ENCODE measurements at regions not wholly inside any gene's neighbourhood (a gene's known extent, or its start where the extent isn't known, plus 50 kb on each side); places are given as distances from the start of the nearest gene placed in this dataset.

DNA sequence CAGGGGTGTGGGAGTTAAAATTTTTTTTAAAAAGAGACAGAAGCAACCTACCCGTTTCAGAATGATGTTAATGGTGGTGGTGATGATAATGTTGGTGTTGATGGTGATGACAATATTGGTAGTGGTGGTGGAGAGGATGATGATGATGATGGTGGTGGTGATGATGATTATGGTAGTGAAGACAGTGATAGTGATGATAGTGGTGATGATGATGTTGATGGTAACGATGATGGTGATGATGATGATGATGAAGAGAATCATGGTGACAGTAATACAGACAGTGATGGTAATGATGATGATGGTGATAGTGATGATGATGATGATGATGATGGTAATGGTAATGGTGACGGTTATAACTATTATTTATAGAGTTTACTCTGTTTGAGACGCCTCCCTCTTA is 117.6 kb downstream of the ICE1 start:
- FAIRE-seq (no peak), DNase-seq (ENCODE audit: low read depth) (no peak)
- no peak overlapping the region for H3K4me3 ChIP-seq (ENCODE audit: insufficient read depth, low read depth, low read length)
- no peak overlapping the region for H3K27ac Mint-ChIP-seq (ENCODE audit: unreplicated experiment)
- no peaks in the 10 kb centered on the region for H3K4me1 Mint-ChIP-seq (ENCODE audit: low read depth, unreplicated experiment)
- peaks cover 4% of the 10 kb centered on the region for H3K9me3 Mint-ChIP-seq (ENCODE audit: unreplicated experiment)
- H4K20me1 ChIP-seq (ENCODE audit: insufficient read depth, low read length), result no peaks in the 10 kb centered on the region
- no peak overlapping the region for H2AFZ ChIP-seq (ENCODE audit: low read depth, low read length)
- H3K9me3 ChIP-seq (ENCODE audit: insufficient read depth, low read depth, low read length), result no peaks in the 10 kb centered on the region
- no peak for TF ChIP-seq EZH2 (IDR thresholded peaks at IDR 0.05; ENCODE audit: insufficient read depth, low read length)
- TF ChIP-seq, protein P1, sequence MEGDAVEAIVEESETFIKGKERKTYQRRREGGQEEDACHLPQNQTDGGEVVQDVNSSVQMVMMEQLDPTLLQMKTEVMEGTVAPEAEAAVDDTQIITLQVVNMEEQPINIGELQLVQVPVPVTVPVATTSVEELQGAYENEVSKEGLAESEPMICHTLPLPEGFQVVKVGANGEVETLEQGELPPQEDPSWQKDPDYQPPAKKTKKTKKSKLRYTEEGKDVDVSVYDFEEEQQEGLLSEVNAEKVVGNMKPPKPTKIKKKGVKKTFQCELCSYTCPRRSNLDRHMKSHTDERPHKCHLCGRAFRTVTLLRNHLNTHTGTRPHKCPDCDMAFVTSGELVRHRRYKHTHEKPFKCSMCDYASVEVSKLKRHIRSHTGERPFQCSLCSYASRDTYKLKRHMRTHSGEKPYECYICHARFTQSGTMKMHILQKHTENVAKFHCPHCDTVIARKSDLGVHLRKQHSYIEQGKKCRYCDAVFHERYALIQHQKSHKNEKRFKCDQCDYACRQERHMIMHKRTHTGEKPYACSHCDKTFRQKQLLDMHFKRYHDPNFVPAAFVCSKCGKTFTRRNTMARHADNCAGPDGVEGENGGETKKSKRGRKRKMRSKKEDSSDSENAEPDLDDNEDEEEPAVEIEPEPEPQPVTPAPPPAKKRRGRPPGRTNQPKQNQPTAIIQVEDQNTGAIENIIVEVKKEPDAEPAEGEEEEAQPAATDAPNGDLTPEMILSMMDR (IDR thresholded peaks at IDR 0.05; ENCODE audit: insufficient read depth, low read depth, low read length), result no peak
- no peaks in the 10 kb centered on the region for H3K36me3 ChIP-seq (ENCODE audit: insufficient read depth, low read length)
- no peaks in the 10 kb centered on the region for H3K27me3 ChIP-seq (ENCODE audit: insufficient read depth, low read length)
- H3K27ac ChIP-seq (ENCODE audit: low read depth, low read length), result no peak overlapping the region
- H3K4me1 ChIP-seq (ENCODE audit: insufficient read depth, low read length), result no peaks in the 10 kb centered on the region
- H3K36me3 Mint-ChIP-seq (ENCODE audit: low read depth, unreplicated experiment), result no peaks in the 10 kb centered on the region
- no peak overlapping the region for H3K4me3 Mint-ChIP-seq (ENCODE audit: unreplicated experiment)
- no peak overlapping the region for H3K4me2 ChIP-seq (ENCODE audit: low read length)
- H3K9ac ChIP-seq (ENCODE audit: low read length), result no peak overlapping the region
- no peaks in the 10 kb centered on the region for H3K79me2 ChIP-seq (ENCODE audit: insufficient read depth, low read length)
- peaks cover 22% of the 10 kb centered on the region for H3K27me3 Mint-ChIP-seq (ENCODE audit: low read depth, unreplicated experiment)
